HCT116 (cell line): ENCODE measurements at regions not wholly inside any gene's neighbourhood (a gene's known extent, or its start where the extent isn't known, plus 50 kb on each side); places are given as distances from the start of the nearest gene placed in this dataset.

ENCODE experiments used
- ATAC-seq: fragments of 200-7000 bp; cut with Tn5 transposase; 2 replicates; pipeline ENCODE4 v1.9.1; 2020; ENCODE audit warnings: mild to moderate bottlenecking, moderate library complexity
- BruUV-seq: library from RNA; stranded (reverse); fragments of 400-500 nt; replicated peaks from 2 replicates; lab custom pipeline; 2021; lab: Mats Ljungman, UMichigan
- CTCF ChIA-PET: fragments of 300-600 bp; sonication (Branson Sonifier 250); formaldehyde crosslinking; loops from one replicate; lab custom pipeline; 2021; ENCODE audit warnings: antibody characterized with exemption; lab: Charles Lee
- POLR2A ChIA-PET: fragments of 300-600, 350-600 bp; sonication (Branson Sonifier 250); formaldehyde crosslinking; loops from one replicate; lab custom pipeline; 2021; ENCODE audit warnings: antibody characterized with exemption; lab: Charles Lee
- RAD21 ChIA-PET, 2 experiments: fragments of 300-600 bp; sonication (Branson Sonifier 250); formaldehyde crosslinking; loops; one replicate each; lab custom pipeline; 2023; ENCODE audit warnings: low total read pairs in 2 of 2; ENCODE audit not compliant: uncharacterized antibody in 2 of 2, unreplicated experiment in 2 of 2, low non-redundant PET in 1 of 2; lab: Charles Lee
- DNase-seq: peaks from one replicate; pipeline ENCODE4 v3.0.0-alpha.2; 2010; ENCODE audit warnings: low read depth, low spot score
- H2AFZ ChIP-seq: fragments of 200-600 bp; shearing (Covaris generic), sonication (generic); 2 replicates; pipeline ENCODE4 v1.6.1; 2017; ENCODE audit warnings: low read depth, mixed run types, mixed read lengths, antibody characterized with exemption, low read length; ENCODE audit not compliant: poor library complexity, severe bottlenecking
- H3K27ac ChIP-seq: 2 replicates; pipeline ENCODE4 v1.5.1; 2012; ENCODE audit warnings: low read depth, low read length
- H3K27me3 ChIP-seq: fragments of 200-600 bp; sonication (generic); 2 replicates; pipeline ENCODE4 v1.6.1; 2016; ENCODE audit warnings: mixed run types, low read length, mixed read lengths; ENCODE audit not compliant: insufficient read depth
- H3K36me3 ChIP-seq, 2 experiments: fragments of 200-500 bp in 1 of 2; fragments of 200-600 bp in 1 of 2; sonication (Bioruptor generic) in 1 of 2; sonication (generic) in 1 of 2; 2 replicates each; pipeline versions ENCODE4 v1.5.1 to v1.6.1; 2014 to 2016; ENCODE audit warnings: low read length in 2 of 2, inconsistent platforms in 1 of 2, mixed read lengths in 1 of 2, mixed run types in 1 of 2; ENCODE audit not compliant: insufficient read depth in 2 of 2, control insufficient read depth in 1 of 2
- H3K4me1 ChIP-seq, 2 experiments: fragments of 200-600 bp in 1 of 2; sonication (generic) in 1 of 2; 2 replicates each; pipeline versions ENCODE4 v1.5.1 to v1.6.1; 2012 to 2017; ENCODE audit warnings: low read length in 2 of 2, inconsistent platforms in 1 of 2, mild to moderate bottlenecking in 1 of 2, mixed read lengths in 1 of 2, mixed run types in 1 of 2, moderate library complexity in 1 of 2; ENCODE audit not compliant: insufficient read depth in 2 of 2, control insufficient read depth in 1 of 2
- H3K4me2 ChIP-seq: fragments of 200-600 bp; sonication (generic); 2 replicates; pipeline ENCODE4 v1.6.1; 2017; ENCODE audit warnings: mixed run types, low read length, mixed read lengths
- H3K4me3 ChIP-seq, 2 experiments: fragments of 200-600 bp in 1 of 2; sonication (generic) in 1 of 2; replicated peaks in 1 of 2; 2 replicates each; pipeline ENCODE4 v1.5.1; 2011 to 2016; ENCODE audit warnings: low read length in 2 of 2, control low read depth in 1 of 2, low read depth in 1 of 2, mild to moderate bottlenecking in 1 of 2, mixed read lengths in 1 of 2, mixed run types in 1 of 2
- H3K79me2 ChIP-seq: fragments of 200-600 bp; sonication (generic); 2 replicates; pipeline ENCODE4 v1.6.1; 2017; ENCODE audit warnings: mild to moderate bottlenecking, mixed run types, low read length, moderate library complexity, mixed read lengths; ENCODE audit not compliant: insufficient read depth
- H3K9ac ChIP-seq: fragments of 200-600 bp; sonication (generic); 2 replicates; pipeline ENCODE4 v1.6.1; 2016; ENCODE audit warnings: low read length, mixed read lengths
- H3K9me2 ChIP-seq: fragments of 200-600 bp; sonication (generic), shearing (Covaris generic); 2 replicates; pipeline ENCODE4 v1.6.1; 2017; ENCODE audit warnings: mixed run types, mild to moderate bottlenecking, moderate library complexity; ENCODE audit not compliant: insufficient read depth
- H3K9me3 ChIP-seq, 2 experiments: fragments of 200-500 bp in 1 of 2; fragments of 200-600 bp in 1 of 2; sonication (Bioruptor generic) in 1 of 2; sonication (generic) in 1 of 2; 2 replicates each; pipeline ENCODE4 v1.6.1; 2014 to 2017; ENCODE audit warnings: low read length in 2 of 2, mixed read lengths in 2 of 2, inconsistent platforms in 1 of 2, low read depth in 1 of 2, mild to moderate bottlenecking in 1 of 2, mixed run types in 1 of 2, moderate library complexity in 1 of 2; ENCODE audit not compliant: control insufficient read depth in 1 of 2, insufficient read depth in 1 of 2
- H4K20me1 ChIP-seq: fragments of 200-600 bp; sonication (generic), shearing (Covaris generic); 2 replicates; pipeline ENCODE4 v1.6.1; 2017; ENCODE audit warnings: mixed run types, mild to moderate bottlenecking, moderate library complexity; ENCODE audit not compliant: insufficient read depth
- CBX3 ChIP-seq: IDR thresholded peaks from 2 replicates; pipeline ENCODE4 v1.6.1; 2012; ENCODE audit warnings: low read depth
- EGR1 ChIP-seq: IDR thresholded peaks from 2 replicates; pipeline ENCODE4 v1.6.1; 2012; ENCODE audit warnings: low read depth
- ELF1 ChIP-seq: IDR thresholded peaks from 2 replicates; pipeline ENCODE4 v1.6.1; 2012; ENCODE audit warnings: low read depth, borderline replicate concordance
- EZH2 ChIP-seq: fragments of 200-600 bp; sonication (generic); IDR thresholded peaks from 2 replicates; pipeline ENCODE4 v1.6.1; 2017; ENCODE audit warnings: antibody characterized with exemption, mixed run types
- EZH2phosphoT487 ChIP-seq: fragments of 200-600 bp; IDR thresholded peaks from 2 replicates; pipeline ENCODE4 v1.6.1; 2018; ENCODE audit warnings: antibody characterized with exemption, borderline replicate concordance
- FOSL1 ChIP-seq: IDR thresholded peaks from 2 replicates; pipeline ENCODE4 v1.6.1; 2012; ENCODE audit warnings: low read depth
- JUND ChIP-seq: IDR thresholded peaks from 2 replicates; pipeline ENCODE4 v1.6.1; 2012
- POLR2AphosphoS5 ChIP-seq: IDR thresholded peaks from 2 replicates; pipeline ENCODE4 v1.6.1; 2011; ENCODE audit warnings: mild to moderate bottlenecking, low read depth, low read length, moderate library complexity
- RAD21 ChIP-seq: IDR thresholded peaks from 2 replicates; pipeline ENCODE4 v1.6.1; 2012; ENCODE audit warnings: low read depth, mild to moderate bottlenecking
- SIN3A ChIP-seq: IDR thresholded peaks from 2 replicates; pipeline ENCODE4 v1.6.1; 2012; ENCODE audit warnings: low read depth
- SP1 ChIP-seq: IDR thresholded peaks from 2 replicates; pipeline ENCODE4 v1.6.1; 2012; ENCODE audit warnings: low read depth
- ZFX ChIP-seq: fragments of 450-650 bp; IDR thresholded peaks from 2 replicates; pipeline ENCODE4 v1.6.1; 2017
- ZNF274 ChIP-seq: fragments of 200-500 bp; sonication (Bioruptor generic); IDR thresholded peaks from 2 replicates; pipeline ENCODE4 v1.6.1; 2014; ENCODE audit warnings: mild to moderate bottlenecking, low read depth, low read length, inconsistent platforms
- intact Hi-C: fragments of 100-400 bp; cut with micrococcal nuclease; formaldehyde crosslinking; loops from 2 replicates; pipeline ENCODE4 v1.10.0; 2022
- TF ChIP-seq, protein P1 (sequence below): IDR thresholded peaks from 2 replicates; pipeline ENCODE4 v1.6.1; 2012
- TF ChIP-seq, protein P2 (sequence below): IDR thresholded peaks from 2 replicates; pipeline ENCODE4 v1.6.1; 2012; ENCODE audit warnings: low read depth
- TF ChIP-seq, protein P3 (sequence below), 3 experiments: fragments of 200-600 bp in 1 of 3; sonication (generic) in 1 of 3; IDR thresholded peaks in 2 of 3; conservative IDR thresholded peaks in 1 of 3; 2 replicates each; pipeline ENCODE4 v1.5.1; 2012 to 2017; ENCODE audit warnings: low read depth in 2 of 3, low read length in 2 of 3, antibody characterized with exemption in 1 of 3, borderline replicate concordance in 1 of 3, control low read depth in 1 of 3, mild to moderate bottlenecking in 1 of 3, mixed read lengths in 1 of 3, mixed run types in 1 of 3, moderate library complexity in 1 of 3; ENCODE audit not compliant: insufficient read depth in 1 of 3

DNA sequence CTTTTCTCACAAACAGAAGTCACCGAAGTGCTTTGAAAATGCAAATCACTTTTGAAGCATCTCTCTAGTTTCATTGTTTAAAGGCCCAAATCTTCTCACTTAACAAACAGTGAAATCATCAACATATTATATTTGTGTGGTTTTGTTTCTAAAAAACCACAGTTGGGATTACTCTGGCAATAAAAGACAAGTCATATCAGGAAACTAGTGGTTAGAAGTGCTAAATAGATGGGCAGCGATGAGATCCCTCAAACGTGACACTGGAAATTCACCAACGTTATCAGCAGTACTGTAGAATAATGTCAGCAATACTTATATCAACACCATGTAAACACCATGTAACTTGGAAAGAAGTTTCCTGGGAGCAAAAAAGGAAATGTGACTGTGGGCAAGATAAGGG, 893.5 kb downstream of the SUCLG1 start (continued):
- TF ChIP-seq EZH2, result no peak
- TF ChIP-seq EGR1, result no peak

DNA sequence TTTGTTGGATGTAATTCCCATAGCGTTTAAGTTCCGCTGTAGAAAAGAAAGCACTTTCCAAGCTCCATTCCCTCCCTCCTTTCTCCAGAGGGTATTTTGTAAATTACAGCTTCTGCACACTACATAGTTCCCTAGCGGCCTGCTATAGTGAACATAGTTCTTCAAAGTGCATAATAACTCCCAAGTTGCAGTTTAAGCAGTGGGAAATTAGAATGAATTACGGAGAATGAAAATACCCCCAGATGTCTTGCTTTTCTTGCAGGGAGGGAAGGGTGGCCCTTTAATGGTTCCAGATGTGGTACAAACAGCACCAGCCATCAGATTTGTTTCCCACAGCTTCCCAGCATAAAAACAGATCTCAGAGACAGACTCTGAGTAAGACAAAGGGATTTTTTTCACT, 893.9 kb downstream of the SUCLG1 start:
- no peaks in the 10 kb centered on the region for H3K27me3 ChIP-seq
- no peaks in the 10 kb centered on the region for H4K20me1 ChIP-seq
- no peak for ATAC-seq
- H3K79me2 ChIP-seq, result no peaks in the 10 kb centered on the region
- H3K9me2 ChIP-seq, result no peaks in the 10 kb centered on the region
- no TSS peak for BruUV-seq
- ChIA-PET CTCF (no interaction called here), POLR2A (no interaction called here), RAD21 (no interaction called here)
- H3K4me3 ChIP-seq, result no peak overlapping the region
- no peak for TF ChIP-seq EZH2phosphoT487
- TF ChIP-seq ZFX, result no peak
- TF ChIP-seq RAD21, result no peak
- no peak for TF ChIP-seq SIN3A
- no peak for TF ChIP-seq FOSL1
- no peak for TF ChIP-seq JUND
- TF ChIP-seq, protein P1, sequence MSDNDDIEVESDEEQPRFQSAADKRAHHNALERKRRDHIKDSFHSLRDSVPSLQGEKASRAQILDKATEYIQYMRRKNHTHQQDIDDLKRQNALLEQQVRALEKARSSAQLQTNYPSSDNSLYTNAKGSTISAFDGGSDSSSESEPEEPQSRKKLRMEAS, result no peak
- TF ChIP-seq SP1, result no peak
- TF ChIP-seq, protein P2, sequence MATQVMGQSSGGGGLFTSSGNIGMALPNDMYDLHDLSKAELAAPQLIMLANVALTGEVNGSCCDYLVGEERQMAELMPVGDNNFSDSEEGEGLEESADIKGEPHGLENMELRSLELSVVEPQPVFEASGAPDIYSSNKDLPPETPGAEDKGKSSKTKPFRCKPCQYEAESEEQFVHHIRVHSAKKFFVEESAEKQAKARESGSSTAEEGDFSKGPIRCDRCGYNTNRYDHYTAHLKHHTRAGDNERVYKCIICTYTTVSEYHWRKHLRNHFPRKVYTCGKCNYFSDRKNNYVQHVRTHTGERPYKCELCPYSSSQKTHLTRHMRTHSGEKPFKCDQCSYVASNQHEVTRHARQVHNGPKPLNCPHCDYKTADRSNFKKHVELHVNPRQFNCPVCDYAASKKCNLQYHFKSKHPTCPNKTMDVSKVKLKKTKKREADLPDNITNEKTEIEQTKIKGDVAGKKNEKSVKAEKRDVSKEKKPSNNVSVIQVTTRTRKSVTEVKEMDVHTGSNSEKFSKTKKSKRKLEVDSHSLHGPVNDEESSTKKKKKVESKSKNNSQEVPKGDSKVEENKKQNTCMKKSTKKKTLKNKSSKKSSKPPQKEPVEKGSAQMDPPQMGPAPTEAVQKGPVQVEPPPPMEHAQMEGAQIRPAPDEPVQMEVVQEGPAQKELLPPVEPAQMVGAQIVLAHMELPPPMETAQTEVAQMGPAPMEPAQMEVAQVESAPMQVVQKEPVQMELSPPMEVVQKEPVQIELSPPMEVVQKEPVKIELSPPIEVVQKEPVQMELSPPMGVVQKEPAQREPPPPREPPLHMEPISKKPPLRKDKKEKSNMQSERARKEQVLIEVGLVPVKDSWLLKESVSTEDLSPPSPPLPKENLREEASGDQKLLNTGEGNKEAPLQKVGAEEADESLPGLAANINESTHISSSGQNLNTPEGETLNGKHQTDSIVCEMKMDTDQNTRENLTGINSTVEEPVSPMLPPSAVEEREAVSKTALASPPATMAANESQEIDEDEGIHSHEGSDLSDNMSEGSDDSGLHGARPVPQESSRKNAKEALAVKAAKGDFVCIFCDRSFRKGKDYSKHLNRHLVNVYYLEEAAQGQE, result no peak
- no peak for TF ChIP-seq EGR1
- TF ChIP-seq, protein P3, sequence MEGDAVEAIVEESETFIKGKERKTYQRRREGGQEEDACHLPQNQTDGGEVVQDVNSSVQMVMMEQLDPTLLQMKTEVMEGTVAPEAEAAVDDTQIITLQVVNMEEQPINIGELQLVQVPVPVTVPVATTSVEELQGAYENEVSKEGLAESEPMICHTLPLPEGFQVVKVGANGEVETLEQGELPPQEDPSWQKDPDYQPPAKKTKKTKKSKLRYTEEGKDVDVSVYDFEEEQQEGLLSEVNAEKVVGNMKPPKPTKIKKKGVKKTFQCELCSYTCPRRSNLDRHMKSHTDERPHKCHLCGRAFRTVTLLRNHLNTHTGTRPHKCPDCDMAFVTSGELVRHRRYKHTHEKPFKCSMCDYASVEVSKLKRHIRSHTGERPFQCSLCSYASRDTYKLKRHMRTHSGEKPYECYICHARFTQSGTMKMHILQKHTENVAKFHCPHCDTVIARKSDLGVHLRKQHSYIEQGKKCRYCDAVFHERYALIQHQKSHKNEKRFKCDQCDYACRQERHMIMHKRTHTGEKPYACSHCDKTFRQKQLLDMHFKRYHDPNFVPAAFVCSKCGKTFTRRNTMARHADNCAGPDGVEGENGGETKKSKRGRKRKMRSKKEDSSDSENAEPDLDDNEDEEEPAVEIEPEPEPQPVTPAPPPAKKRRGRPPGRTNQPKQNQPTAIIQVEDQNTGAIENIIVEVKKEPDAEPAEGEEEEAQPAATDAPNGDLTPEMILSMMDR (IDR thresholded peaks at IDR 0.05 in 2 of 3, conservative IDR thresholded peaks at IDR 0.05 in 1 of 3; ENCODE audit: borderline replicate concordance in 1 of 3, insufficient read depth in 1 of 3, low read depth in 2 of 3, low read length in 2 of 3), result no peak
- TF ChIP-seq ZNF274, result no peak
- TF ChIP-seq POLR2AphosphoS5, result no peak
- no peak for TF ChIP-seq ELF1
- no peak for TF ChIP-seq CBX3
- no peaks in the 10 kb centered on the region for H3K9me3 ChIP-seq
- no peak overlapping the region for H3K4me2 ChIP-seq
- intact Hi-C loops, result no loop called here
- H3K4me1 ChIP-seq, result no peaks in the 10 kb centered on the region
- H3K27ac ChIP-seq, result no peak overlapping the region
- no peak overlapping the region for H2AFZ ChIP-seq
- no peaks in the 10 kb centered on the region for H3K36me3 ChIP-seq
- H3K9ac ChIP-seq, result no peak overlapping the region
- DNase-seq, result no peak
